ENCODE measurements at regions not wholly inside any gene's neighbourhood (a gene's known extent, or its start where the extent isn't known, plus 50 kb on each side); places are given as distances from the start of the nearest gene placed in this dataset.

- no peak for FAIRE-seq
- Histone ChIP-seq H3K27me3 (ENCODE audit: control insufficient read depth, extremely low read depth, insufficient read depth, low read length) (peaks cover 2% of the 10 kb centered on the region), H3K4me3 (ENCODE audit: control insufficient read depth in 2 of 3, extremely low read depth in 1 of 3, insufficient read depth in 2 of 3, low read depth in 1 of 3, low read length in 3 of 3) (no peak overlapping the region), H3K9ac (ENCODE audit: control insufficient read depth, extremely low read depth, insufficient read depth, low read length) (no peak overlapping the region), H2AFZ (ENCODE audit: control insufficient read depth, low read length) (no peak overlapping the region), H3K79me2 (ENCODE audit: control insufficient read depth, insufficient read depth, low read length) (no peaks in the 10 kb centered on the region), H3K27ac (ENCODE audit: control insufficient read depth, insufficient read depth, low read length) (no peak overlapping the region), H3K4me1 (ENCODE audit: control insufficient read depth, extremely low read depth, insufficient read depth, low read length) (no peaks in the 10 kb centered on the region), H3K36me3 (ENCODE audit: control insufficient read depth in 2 of 2, extremely low read depth in 1 of 2, insufficient read depth in 2 of 2, low read length in 2 of 2) (no peaks in the 10 kb centered on the region), H4K20me1 (ENCODE audit: control insufficient read depth, extremely low read depth, insufficient read depth, low read length) (no peaks in the 10 kb centered on the region), H3K9me3 (ENCODE audit: control insufficient read depth, low read depth, low read length) (no peaks in the 10 kb centered on the region), H3K9me1 (ENCODE audit: control insufficient read depth, extremely low read depth, insufficient read depth, low read length) (no peaks in the 10 kb centered on the region), H3K4me2 (ENCODE audit: control insufficient read depth, extremely low read depth, insufficient read depth, low read depth, low read length) (no peak overlapping the region)
- TF ChIP-seq CTCF (optimal IDR thresholded peaks at IDR 0.05 in 1 of 3, IDR thresholded peaks at IDR 0.05 in 1 of 3, conservative IDR thresholded peaks at IDR 0.05 in 1 of 3; ENCODE audit: extremely low read depth in 1 of 3, insufficient read depth in 2 of 3, low read length in 3 of 3) = no peak
- TF ChIP-seq EZH2 (IDR thresholded peaks at IDR 0.05; ENCODE audit: low read length) = no peak
- DNase-seq (ENCODE audit: low read depth, low spot score) = no peak
- dilution Hi-C loops (cut with MboI; ENCODE audit: extremely low pct_ligation_motif_present, low sequenced_read_pairs) = no loop called here
Observed at GRCh38 chr2:45203400-45203799, 194.1 kb upstream of the SIX2 start.

- DNase-seq (ENCODE audit: low read depth, low spot score) = no peak
- no peaks in the 10 kb centered on the region for H3K9me3 ChIP-seq (ENCODE audit: control insufficient read depth, low read depth, low read length)
Observed at GRCh38 chr2:45199973-45200372, 190.7 kb upstream of the SIX2 start.

More at GRCh38 chr2:45199973-45200372, 190.7 kb upstream of the SIX2 start:
- Histone ChIP-seq H3K9ac (ENCODE audit: control insufficient read depth, extremely low read depth, insufficient read depth, low read length) (no peak overlapping the region), H3K36me3 (ENCODE audit: control insufficient read depth in 2 of 2, extremely low read depth in 1 of 2, insufficient read depth in 2 of 2, low read length in 2 of 2) (no peaks in the 10 kb centered on the region), H3K4me2 (ENCODE audit: control insufficient read depth, extremely low read depth, insufficient read depth, low read depth, low read length) (no peak overlapping the region), H4K20me1 (ENCODE audit: control insufficient read depth, extremely low read depth, insufficient read depth, low read length) (no peaks in the 10 kb centered on the region), H3K4me1 (ENCODE audit: control insufficient read depth, extremely low read depth, insufficient read depth, low read length) (no peaks in the 10 kb centered on the region), H3K27me3 (ENCODE audit: control insufficient read depth, extremely low read depth, insufficient read depth, low read length) (peaks cover 2% of the 10 kb centered on the region), H3K9me1 (ENCODE audit: control insufficient read depth, extremely low read depth, insufficient read depth, low read length) (no peaks in the 10 kb centered on the region), H3K79me2 (ENCODE audit: control insufficient read depth, insufficient read depth, low read length) (no peaks in the 10 kb centered on the region), H3K4me3 (ENCODE audit: control insufficient read depth in 2 of 3, extremely low read depth in 1 of 3, insufficient read depth in 2 of 3, low read depth in 1 of 3, low read length in 3 of 3) (no peak overlapping the region), H2AFZ (ENCODE audit: control insufficient read depth, low read length) (no peak overlapping the region), H3K27ac (ENCODE audit: control insufficient read depth, insufficient read depth, low read length) (no peak overlapping the region)
- dilution Hi-C loops (cut with MboI; ENCODE audit: extremely low pct_ligation_motif_present, low sequenced_read_pairs) = no loop called here
- no peak for FAIRE-seq
- TF ChIP-seq CTCF (optimal IDR thresholded peaks at IDR 0.05 in 1 of 3, IDR thresholded peaks at IDR 0.05 in 1 of 3, conservative IDR thresholded peaks at IDR 0.05 in 1 of 3; ENCODE audit: extremely low read depth in 1 of 3, insufficient read depth in 2 of 3, low read length in 3 of 3) (no peak), EZH2 (IDR thresholded peaks at IDR 0.05; ENCODE audit: low read length) (no peak)

All from keratinocyte (primary cell).